ENCODE measurements at regions not wholly inside any gene's neighbourhood (a gene's known extent, or its start where the extent isn't known, plus 50 kb on each side); places are given as distances from the start of the nearest gene placed in this dataset.

- Histone ChIP-seq H3K4me3 (ENCODE audit: insufficient read depth, low read length, poor library complexity, severe bottlenecking) (no peak overlapping the region), H3F3A (ENCODE audit: insufficient read depth) (no peaks in the 10 kb centered on the region), H3K4me2 (ENCODE audit: low read depth, low read length, poor library complexity, severe bottlenecking) (no peak overlapping the region), H3K27ac (ENCODE audit: low read depth, low read length) (no peak overlapping the region), H3K9me3 (ENCODE audit: insufficient read depth, low read length) (no peaks in the 10 kb centered on the region), H3K9ac (ENCODE audit: low read length) (no peak overlapping the region), H2AFZ (ENCODE audit: low read depth, low read length, severe bottlenecking) (no peak overlapping the region), H3K79me2 (ENCODE audit: insufficient read depth, low read length) (no peaks in the 10 kb centered on the region), H3K27me3 (ENCODE audit: low read length) (no peaks in the 10 kb centered on the region), H4K20me1 (ENCODE audit: low read depth, low read length) (no peaks in the 10 kb centered on the region), H3K36me3 (ENCODE audit: low read length) (no peaks in the 10 kb centered on the region), H3K9me2 (replicated peaks; ENCODE audit: insufficient read depth, low read length) (no peaks in the 10 kb centered on the region)
- no peak for TF ChIP-seq EZH2phosphoT487 (conservative IDR thresholded peaks at IDR 0.05; ENCODE audit: low read length)
- TF ChIP-seq, protein P1, sequence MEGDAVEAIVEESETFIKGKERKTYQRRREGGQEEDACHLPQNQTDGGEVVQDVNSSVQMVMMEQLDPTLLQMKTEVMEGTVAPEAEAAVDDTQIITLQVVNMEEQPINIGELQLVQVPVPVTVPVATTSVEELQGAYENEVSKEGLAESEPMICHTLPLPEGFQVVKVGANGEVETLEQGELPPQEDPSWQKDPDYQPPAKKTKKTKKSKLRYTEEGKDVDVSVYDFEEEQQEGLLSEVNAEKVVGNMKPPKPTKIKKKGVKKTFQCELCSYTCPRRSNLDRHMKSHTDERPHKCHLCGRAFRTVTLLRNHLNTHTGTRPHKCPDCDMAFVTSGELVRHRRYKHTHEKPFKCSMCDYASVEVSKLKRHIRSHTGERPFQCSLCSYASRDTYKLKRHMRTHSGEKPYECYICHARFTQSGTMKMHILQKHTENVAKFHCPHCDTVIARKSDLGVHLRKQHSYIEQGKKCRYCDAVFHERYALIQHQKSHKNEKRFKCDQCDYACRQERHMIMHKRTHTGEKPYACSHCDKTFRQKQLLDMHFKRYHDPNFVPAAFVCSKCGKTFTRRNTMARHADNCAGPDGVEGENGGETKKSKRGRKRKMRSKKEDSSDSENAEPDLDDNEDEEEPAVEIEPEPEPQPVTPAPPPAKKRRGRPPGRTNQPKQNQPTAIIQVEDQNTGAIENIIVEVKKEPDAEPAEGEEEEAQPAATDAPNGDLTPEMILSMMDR (IDR thresholded peaks at IDR 0.05; ENCODE audit: insufficient read depth, low read length, poor library complexity, severe bottlenecking) = no peak
Measured at GRCh38 chr13:20311596-20311995, 79.5 kb upstream of the GJB6 start.

- Histone ChIP-seq H3F3A (ENCODE audit: insufficient read depth) (no peaks in the 10 kb centered on the region), H3K9ac (ENCODE audit: low read length) (no peak overlapping the region), H3K4me3 (ENCODE audit: insufficient read depth, low read length, poor library complexity, severe bottlenecking) (no peak overlapping the region), H4K20me1 (ENCODE audit: low read depth, low read length) (no peaks in the 10 kb centered on the region), H3K27ac (ENCODE audit: low read depth, low read length) (no peak overlapping the region), H3K36me3 (ENCODE audit: low read length) (no peaks in the 10 kb centered on the region), H3K9me2 (replicated peaks; ENCODE audit: insufficient read depth, low read length) (no peaks in the 10 kb centered on the region), H3K79me2 (ENCODE audit: insufficient read depth, low read length) (no peaks in the 10 kb centered on the region), H3K27me3 (ENCODE audit: low read length) (no peaks in the 10 kb centered on the region), H3K9me3 (ENCODE audit: insufficient read depth, low read length) (no peaks in the 10 kb centered on the region), H2AFZ (ENCODE audit: low read depth, low read length, severe bottlenecking) (no peak overlapping the region), H3K4me2 (ENCODE audit: low read depth, low read length, poor library complexity, severe bottlenecking) (no peak overlapping the region)
- TF ChIP-seq, protein P1 (IDR thresholded peaks at IDR 0.05; ENCODE audit: insufficient read depth, low read length, poor library complexity, severe bottlenecking) = no peak
- no peak for TF ChIP-seq EZH2phosphoT487 (conservative IDR thresholded peaks at IDR 0.05; ENCODE audit: low read length)
Measured at GRCh38 chr13:20311022-20311421, 78.9 kb upstream of the GJB6 start.

GRCh38 chr13:20306039-20306438 lies 73.9 kb upstream of the GJB6 start:
- Histone ChIP-seq H3K4me2 (ENCODE audit: low read depth, low read length, poor library complexity, severe bottlenecking) (no peak overlapping the region), H3K4me3 (ENCODE audit: insufficient read depth, low read length, poor library complexity, severe bottlenecking) (no peak overlapping the region), H3K27me3 (ENCODE audit: low read length) (no peaks in the 10 kb centered on the region), H4K20me1 (ENCODE audit: low read depth, low read length) (no peaks in the 10 kb centered on the region), H3K9ac (ENCODE audit: low read length) (no peak overlapping the region), H3K79me2 (ENCODE audit: insufficient read depth, low read length) (no peaks in the 10 kb centered on the region), H3K9me3 (ENCODE audit: insufficient read depth, low read length) (no peaks in the 10 kb centered on the region), H3K36me3 (ENCODE audit: low read length) (no peaks in the 10 kb centered on the region), H3K9me2 (replicated peaks; ENCODE audit: insufficient read depth, low read length) (no peaks in the 10 kb centered on the region), H3K27ac (ENCODE audit: low read depth, low read length) (no peak overlapping the region), H2AFZ (ENCODE audit: low read depth, low read length, severe bottlenecking) (no peak overlapping the region), H3F3A (ENCODE audit: insufficient read depth) (no peaks in the 10 kb centered on the region)
- TF ChIP-seq EZH2phosphoT487 (conservative IDR thresholded peaks at IDR 0.05; ENCODE audit: low read length) = no peak
- TF ChIP-seq, protein P1 (IDR thresholded peaks at IDR 0.05; ENCODE audit: insufficient read depth, low read length, poor library complexity, severe bottlenecking) = no peak
